Activated gamma-delta T cell treated with anti-CD3 and anti-CD28 coated beads, Interleukin-2, amount 50 U/mL, for 16 hours (primary cell): ENCODE measurements at regions not wholly inside any gene's neighbourhood (a gene's known extent, or its start where the extent isn't known, plus 50 kb on each side); places are given as distances from the start of the nearest gene placed in this dataset.

ENCODE experiments used
- DNase-seq: peaks from one replicate; pipeline ENCODE4 v3.0.0-alpha.2; 2020; ENCODE audit warnings: low read depth

DNA sequence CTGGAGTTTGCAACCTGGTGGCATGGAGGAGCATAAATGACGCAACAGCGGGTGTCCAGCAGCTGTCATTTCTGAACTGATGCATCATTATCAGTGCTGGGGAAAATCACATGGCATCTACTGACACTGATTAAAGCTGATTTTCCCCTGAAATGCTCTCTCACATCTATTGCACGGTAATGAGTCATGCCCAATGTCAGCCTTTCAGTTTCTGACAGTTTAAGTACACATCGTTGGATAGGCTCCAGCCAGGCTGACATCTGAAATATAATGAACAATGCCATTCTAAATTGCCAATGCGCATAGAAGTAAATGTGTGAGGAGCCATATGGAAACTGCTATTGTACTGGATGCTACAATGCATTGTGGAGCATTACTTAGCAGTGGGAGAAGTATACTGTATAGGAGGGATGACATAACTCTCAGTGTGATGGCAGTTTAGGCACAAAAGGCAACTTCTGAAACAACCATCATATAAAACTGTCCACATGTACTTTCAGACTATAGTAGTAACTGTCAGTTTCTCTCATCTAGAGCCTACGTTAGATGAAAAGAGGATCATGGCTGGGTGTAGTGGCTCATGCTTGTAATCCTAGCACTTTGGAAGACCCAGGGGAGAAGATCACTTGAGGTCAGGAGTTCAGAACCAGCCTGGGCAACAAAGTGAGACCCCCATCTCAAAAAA lies 389.3 kb upstream of the DMAC1 start:
- DNase-seq = no peak

DNA sequence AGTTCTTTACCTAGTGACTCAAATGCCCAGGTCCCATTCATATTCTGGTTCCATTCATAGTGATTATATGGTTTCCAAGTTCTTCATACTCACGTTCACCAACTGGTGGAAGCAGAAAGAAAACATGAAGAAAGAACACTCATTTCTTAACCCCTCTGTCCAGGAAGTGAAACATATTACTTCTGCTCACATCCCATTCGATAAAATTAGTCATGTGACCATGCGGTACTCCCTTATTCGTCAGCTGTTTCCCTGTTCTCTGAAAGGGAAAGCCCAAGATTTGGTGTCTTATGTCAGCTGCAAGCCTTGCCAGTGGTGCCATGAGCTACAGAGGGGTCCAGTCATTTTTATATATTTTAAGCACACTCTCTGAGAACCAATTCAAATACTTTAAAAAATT lies 387.0 kb upstream of the DMAC1 start:
- DNase-seq = no peak

DNA sequence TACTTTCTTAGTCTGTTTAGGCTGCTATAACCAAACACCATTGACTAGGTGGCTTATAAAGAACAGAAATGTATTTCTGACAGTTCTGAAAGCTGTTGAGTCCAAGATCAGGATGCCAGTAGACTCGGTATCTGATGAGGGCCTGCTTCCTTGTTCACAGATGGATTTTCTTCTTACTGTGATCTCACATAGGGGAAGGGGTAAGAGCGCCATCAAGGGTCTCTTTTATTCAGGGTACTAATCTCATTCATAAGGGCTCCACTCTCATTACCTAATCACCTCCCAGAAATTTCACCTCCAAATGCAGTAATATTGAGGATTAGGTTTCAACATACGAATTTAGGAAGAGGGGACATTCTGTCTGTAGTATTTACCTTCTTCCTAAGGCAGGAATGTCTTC lies 384.0 kb upstream of the DMAC1 start:
- DNase-seq = no peak

DNA sequence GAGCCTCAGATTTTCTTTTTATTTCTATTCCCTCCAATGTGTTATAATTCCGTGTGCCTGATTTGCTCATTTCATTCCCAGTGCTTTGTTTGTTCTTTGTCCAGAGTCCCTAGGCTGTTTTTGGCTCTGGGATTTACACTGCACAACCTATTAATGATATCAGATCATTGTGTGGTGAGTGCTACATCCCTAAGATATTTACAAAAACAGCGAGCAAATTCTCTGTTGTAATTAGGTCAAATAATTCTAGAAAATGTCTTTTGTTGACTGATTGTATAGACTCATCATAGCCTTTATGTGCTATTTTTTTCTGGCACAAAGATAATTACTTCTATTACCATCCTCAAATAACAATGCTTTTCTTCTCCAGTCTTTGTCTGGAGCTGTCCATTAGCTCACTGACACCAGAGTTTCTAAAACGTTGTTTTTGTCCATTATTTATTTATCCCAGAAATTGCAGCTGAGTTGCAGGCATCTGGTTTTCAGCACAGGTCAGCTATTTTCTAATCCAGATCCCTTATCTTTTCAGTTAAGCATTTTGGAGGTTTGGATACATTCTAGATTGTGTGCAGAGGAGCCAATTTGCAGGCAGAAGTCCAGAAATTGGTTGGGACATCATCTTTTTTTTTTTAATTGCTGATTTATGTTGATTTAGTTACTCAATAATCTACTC lies 379.9 kb upstream of the DMAC1 start:
- DNase-seq = no peak

DNA sequence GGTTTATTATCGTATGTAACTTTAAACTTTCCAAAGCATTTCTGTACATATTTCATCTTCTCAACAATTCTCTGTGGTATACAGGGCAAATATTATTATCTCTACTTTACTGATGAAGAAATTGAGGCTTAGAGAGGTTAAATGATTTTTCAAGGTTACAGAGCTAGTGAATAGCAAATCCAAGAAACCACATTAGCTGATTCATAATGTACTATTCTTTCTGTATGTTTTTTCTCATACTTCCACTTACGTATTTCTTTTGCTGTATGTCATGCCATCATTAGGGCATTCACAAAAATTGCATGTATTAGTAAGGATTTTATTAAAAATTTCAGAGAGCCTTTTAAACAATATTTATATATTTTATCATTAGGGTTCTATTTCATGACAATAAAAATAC lies 372.4 kb upstream of the DMAC1 start:
- no peak for DNase-seq

DNA sequence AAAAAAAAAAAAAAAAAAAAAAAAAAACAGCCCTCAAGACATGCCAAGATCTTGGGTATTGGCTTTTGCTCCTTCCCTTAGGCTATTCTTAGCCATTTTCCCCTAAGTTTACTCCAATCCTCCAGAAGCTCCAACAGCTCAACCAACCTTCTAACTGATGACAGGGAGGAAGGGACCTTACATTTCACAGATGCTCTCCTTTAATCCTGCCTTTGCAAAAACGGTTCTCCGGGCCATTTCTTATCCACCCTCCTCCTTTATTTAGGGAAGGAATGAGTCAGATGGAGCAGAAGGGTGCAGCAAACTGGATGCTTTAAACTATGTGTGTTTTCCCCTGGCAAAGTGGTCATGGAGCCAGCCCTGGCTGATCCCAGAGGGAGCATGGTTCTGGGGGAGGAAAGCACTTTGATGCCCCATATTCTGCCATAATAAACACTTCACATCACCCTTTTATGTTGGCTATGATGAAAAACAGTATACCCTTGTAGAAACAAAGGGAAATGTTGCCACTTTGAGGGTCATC lies 369.4 kb upstream of the DMAC1 start:
- no peak for DNase-seq

DNA sequence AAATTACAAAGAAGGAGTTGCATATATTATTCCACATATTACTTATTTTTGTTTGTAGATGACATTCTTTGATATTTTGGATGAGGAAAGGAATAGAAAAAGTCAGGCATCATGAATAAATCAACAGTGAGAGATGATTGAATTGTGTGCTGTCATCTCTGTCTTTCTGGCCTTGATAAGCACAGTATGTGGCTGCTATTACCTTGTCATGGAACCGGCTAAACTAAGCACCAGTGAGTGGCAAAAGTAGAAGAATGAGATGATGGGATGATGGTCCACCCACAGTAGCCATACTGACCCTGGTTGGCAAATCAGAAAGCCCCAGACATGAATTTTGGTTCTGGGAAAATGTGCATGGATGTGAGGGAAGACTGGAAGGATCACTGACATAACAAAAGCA lies 361.2 kb upstream of the DMAC1 start:
- no peak for DNase-seq

DNA sequence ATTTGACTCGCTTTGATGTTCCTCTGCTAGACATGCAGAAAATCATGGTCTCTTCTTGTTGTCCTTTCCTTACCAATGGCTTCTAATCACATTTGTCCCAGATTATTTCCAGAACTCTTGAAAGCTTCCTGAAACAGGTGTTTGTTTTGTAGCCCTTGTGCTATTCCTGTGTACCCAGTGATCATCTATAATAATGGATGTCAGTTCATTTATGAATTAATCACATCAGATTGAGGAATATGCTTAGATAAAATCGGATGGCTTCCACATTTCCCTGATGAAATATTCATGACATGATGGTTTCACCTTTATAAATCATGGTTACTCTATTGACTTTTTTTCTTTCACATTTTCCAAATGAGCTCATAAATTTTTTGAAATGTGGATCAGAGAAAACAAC lies 359.0 kb upstream of the DMAC1 start:
- DNase-seq = no peak

DNA sequence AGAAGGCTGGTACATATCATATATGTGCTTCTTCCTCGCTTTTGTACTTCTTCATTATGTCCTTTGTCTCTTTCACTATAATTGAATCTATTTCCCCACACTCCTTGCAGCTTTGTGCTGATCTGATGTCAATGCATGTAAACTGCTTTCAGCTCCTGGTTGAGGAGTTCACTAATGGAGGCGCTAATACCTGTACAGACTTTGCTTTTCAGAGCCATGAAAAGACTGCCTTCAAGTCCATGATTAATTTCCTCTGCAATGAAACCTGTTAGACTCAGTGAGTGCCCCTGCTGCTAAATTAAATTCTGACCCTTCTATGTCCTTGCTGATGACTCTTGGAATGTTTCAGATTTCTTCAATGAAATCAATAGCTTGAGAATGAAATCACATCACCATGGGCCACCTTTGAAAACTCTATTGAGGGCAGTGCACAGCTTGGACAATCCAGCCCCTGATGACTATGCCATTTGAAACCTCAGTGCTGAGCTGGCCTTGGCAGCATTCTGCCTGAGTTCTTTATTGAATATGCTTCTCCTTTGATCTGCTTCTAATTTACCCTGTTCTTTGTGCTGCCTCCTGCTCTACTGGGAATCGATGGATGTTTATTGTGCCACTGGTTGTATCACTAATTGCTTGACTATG lies 358.2 kb upstream of the DMAC1 start:
- no peak for DNase-seq

DNA sequence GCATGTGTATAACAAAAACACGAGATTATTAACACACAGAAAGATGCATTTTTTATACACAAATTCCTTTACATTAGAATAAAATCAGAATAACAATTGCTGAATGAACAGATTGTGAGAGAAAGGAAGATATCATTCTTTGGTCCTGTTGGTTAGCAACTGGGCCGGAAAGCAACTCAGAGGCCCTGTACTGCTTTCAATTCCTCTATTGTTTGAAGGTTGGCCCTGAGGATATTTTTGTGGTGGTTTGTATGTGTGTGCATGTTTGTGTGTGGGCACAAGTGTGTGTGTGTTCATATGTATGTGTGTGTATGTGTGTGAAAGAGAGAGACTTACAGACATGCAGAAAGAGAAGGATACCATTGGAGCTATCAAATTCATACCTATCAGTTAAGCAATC lies 356.8 kb upstream of the DMAC1 start:
- DNase-seq = no peak

DNA sequence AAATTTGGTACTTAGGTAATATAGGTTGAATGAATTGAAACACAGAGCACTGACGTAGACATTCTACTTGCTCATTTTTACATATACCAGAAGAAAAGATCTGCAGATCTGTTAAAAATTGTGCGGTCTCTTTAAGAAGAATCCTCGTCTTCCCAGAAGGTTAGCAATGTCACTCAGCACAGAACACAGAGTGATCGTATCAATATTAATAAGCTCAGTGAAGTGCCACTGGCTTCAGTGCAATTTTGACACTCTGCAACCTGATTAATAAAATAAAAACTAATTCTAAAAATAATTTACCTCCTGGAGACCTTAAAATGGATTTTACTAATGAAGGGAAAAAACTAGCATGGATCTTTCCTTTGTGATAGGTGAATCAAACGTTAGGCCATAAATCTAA lies 356.1 kb upstream of the DMAC1 start:
- no peak for DNase-seq

DNA sequence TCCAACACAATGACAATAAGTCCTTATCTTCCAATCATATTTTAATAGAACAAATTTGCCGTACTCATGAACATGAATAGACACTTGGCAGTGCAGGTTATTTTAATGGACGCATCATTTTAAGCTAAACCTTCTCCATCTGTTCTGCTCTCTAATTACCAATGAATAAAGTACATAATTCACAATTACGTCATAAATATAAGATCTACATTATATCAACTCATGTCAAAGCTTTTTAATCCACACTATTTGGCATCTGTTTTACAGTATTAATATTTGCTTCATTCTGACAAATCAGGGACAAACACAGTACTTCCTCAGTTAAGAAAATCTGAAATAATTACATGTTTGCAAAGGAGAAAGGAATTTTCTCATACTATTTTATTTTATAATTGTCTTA lies 344.1 kb upstream of the DMAC1 start:
- DNase-seq = no peak

DNA sequence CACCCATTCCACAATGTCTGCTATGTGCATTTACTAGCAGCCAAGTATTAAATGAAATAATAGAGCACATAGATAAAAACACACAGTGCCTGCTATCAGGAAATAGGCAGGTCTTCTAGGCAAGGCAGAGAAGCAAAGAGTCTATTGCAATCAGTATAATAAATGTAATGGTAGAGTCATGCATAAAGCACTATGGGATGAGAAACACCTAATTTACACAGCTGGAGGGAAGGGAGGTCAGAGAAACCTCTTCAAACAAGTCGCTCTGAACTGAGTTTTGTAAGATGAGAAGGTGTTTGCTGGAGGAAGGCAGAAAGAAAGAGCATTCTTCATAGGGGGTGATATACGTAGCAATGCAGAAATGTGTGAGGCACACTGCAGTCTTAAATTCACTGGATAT lies 341.0 kb upstream of the DMAC1 start:
- DNase-seq = no peak

DNA sequence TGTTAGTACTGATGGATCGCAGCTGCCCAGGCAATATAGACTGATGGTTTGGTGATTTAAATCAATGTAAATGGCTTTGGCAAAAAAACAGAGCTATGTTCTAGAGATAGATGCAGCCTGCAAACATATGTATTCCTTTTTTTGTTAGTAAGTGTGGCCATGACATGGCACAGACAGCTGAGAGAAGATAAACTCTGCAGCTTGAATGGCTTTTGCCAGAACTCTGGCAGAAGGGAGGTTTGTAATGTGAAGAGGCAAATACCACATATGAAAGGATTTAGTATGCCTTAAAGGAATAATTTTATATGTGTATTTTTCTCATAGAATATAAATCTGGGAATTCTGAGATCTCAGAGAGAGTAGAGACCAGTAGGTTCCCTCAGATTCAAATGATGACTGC lies 340.2 kb upstream of the DMAC1 start:
- DNase-seq = no peak

DNA sequence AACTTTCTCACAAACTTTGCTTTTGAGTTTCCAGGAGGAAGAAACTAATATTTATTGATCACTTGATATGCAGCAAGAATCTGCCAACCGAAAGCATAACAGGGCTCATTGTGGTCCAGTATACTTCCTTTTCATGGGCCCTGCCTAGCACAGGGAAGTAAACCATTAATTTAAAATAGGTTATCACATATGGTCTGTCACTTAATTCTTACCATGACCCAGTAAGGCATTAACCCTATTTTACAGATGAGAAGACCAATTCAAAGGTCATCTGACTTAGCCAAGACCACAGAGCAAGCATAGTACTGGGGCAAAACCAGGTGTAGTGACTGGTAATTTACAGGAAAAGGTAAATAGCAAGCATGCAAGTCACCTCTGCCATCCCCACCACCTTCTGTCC lies 336.9 kb upstream of the DMAC1 start:
- DNase-seq = no peak

DNA sequence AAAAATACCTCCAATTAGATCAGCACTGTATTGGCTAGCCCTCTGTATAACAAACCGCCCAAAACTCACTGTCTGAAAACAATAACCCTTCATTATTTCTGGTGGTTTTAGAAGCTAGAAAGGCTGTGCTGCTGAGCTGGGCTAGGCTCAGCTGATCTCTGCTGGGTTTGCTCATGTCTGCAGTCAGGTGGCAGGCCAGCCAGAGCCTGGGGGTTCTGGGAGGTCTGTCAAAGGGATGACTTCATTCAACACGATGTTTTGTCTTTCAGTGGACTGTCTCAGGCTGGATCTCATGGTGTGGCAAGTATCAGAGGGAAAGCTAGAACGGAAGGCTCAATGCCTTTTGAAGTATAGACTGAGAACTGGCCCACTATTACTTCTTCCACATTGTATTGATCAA lies 335.1 kb upstream of the DMAC1 start:
- DNase-seq = no peak

DNA sequence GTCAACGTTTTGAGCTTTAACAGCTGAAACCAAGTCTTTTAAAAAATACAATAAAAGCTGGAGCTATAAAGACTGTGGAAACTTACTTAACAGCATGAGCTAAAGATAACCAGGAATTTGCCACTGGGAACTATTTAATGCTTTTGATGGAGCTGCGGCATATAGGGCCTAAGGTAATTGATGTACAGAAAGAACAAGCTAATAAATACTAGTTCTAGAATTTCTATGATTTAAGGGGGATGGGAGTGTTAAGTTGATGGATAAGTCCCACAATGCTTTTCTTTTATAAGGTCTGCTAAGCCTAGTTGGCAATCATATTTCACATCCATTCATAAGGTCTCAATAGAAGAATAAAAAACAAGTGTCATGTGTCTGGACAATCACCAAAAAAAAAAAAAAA lies 334.0 kb upstream of the DMAC1 start:
- no peak for DNase-seq

DNA sequence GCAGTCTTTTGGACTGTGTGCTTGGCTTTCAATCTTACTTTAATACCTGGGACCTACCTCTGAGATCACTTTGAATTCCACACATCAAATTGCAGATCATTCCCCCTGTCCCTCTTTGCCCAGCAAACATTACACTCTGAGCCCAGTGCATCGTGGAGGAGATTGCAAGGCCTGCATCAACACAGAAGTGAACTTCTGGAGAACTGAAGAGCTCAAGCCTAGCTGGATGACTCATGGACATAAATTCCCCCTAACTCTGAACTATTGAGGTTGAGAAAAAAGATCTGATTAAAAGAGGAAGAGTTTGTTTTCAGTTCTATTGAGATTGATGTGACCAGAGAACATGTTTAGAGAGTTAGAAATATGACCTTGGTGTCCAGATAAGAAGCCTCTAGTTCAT lies 316.0 kb upstream of the DMAC1 start:
- no peak for DNase-seq

DNA sequence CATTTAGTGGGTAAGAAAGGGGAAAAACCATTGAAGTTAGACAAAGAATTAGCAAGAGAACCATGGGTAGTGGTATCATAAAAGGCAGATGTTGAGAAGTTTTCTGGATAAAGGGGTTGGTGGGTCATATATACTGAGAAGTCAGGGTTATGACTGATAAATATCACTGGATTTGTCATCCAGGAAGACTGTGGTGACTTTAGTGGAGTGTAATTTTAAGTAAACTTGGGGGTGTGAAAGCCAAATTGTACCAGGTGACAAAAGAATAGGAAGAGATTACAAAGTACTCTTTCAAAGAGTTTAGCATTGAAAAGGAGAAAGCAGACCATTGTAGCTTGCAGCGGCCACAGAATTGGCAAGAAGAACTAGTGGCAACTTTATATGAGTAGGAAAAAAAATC lies 315.2 kb upstream of the DMAC1 start:
- DNase-seq = no peak

DNA sequence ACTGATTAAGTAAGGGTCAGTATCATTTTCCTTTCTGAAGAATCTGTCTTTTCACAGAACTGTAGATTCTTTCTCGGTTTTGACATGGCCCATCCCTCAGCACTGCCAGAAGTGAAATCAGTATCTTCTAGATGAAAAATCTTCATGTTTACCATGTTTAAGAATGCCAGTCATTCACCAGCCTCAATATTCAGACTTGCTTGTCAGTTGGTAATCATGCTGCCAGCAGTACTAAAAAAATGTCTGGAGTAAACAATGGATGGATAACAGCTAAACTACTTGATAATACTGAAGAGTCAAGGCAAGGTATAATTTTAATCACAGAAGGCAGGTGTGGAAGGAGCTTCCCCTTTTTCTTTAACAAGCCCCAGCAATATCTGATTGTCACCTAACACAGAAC lies 306.8 kb upstream of the DMAC1 start:
- DNase-seq = no peak

DNA sequence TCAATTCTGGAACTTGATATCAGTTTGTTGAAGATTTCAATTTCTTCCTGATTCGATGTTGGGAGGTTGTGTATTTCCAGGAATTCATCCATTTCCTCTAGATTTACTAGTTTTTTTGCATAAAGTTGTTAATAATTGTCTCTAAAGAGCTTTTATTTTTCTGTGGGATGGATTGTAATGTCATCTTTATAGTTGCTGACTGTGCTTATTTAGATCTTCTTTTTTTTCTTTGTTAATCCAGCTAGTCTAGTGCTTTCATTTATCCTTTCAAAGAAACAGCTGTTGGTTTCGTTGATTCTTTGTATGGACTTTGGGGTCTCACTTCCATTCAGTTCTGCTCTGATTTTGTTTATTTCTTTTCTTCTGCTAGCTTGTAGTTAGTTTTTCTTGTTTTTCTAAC lies 302.0 kb upstream of the DMAC1 start:
- DNase-seq = no peak

DNA sequence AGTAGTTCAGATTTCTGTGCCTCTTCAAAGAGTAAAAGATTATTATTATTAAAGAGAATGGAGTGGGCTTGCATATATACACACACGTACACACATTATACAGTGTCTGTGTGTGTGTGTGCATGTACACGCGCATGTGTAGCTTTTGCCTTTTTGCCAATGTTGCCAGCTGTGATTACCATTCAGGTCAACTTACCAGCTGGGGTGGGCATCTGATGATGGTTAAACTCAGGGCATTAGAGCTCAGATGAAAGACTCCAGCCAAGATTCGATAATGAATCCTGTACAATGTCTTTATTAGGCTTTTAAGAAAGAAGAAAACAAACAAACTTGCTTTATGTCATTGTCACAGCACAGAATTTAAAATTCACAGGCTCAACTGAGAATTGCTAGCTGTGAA lies 296.5 kb upstream of the DMAC1 start:
- no peak for DNase-seq

DNA sequence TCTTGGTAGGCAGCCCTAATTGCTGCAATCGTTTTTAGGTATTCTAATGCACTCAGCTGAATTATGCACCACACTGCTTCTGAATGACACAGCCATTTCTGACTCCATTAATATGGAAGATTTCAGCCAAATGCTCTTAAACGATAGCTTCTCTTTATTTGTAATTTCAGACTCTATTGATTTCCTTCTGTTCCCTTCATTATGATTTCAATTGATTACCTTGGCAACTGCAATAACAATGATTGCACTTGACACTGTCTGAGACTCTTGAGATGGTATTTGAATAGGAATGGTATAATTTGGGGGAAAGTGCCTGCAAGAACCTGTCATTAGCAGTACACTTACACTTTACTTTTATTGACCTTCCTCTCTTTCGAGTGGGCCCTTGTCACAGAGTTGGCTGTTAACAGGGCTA lies 296.1 kb upstream of the DMAC1 start:
- no peak for DNase-seq

DNA sequence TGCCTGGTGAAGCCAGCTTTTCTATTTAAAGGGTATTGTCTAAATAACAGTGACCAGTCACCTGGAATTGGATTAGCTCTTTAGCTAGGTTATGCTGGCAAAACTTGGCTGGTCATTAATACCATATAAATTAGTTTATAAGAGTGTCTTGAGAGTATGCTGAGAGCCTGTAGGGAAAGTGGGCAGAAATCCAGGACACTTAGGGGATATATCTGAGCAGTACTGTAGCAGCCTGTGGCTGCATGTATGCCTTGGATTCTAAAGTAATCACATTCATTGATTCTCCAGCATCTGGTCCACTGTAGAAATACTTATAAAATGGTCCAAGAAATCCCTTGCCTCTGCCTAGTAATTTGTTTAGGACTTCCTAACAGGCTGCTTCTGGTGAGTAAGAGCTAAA lies 288.9 kb upstream of the DMAC1 start:
- no peak for DNase-seq
